Nephron (organoid): ENCODE measurements at regions not wholly inside any gene's neighbourhood (a gene's known extent, or its start where the extent isn't known, plus 50 kb on each side); places are given as distances from the start of the nearest gene placed in this dataset.

Experiments used
- H3K27ac Mint-ChIP-seq, 3 experiments: 2 replicates each; pipeline ENCODE4 v1.8.0; 2020; ENCODE audit warnings: mixed read lengths in 3 of 3, mild to moderate bottlenecking in 2 of 3, moderate library complexity in 1 of 3
- H3K27me3 Mint-ChIP-seq: 2 replicates; pipeline ENCODE4 v1.8.0; 2021; ENCODE audit warnings: low read depth, mild to moderate bottlenecking, moderate library complexity, mixed read lengths
- H3K36me3 Mint-ChIP-seq: 2 replicates; pipeline ENCODE4 v1.8.0; 2020; ENCODE audit warnings: low read depth, mixed read lengths
- H3K4me1 Mint-ChIP-seq: 2 replicates; pipeline ENCODE4 v1.8.0; 2020; ENCODE audit warnings: mixed read lengths
- H3K4me3 Mint-ChIP-seq, 3 experiments: 2 replicates each; pipeline ENCODE4 v1.8.0; 2020; ENCODE audit warnings: mild to moderate bottlenecking in 3 of 3, mixed read lengths in 3 of 3, moderate library complexity in 2 of 3
- H3K9me3 Mint-ChIP-seq: 2 replicates; pipeline ENCODE4 v1.8.0; 2020; ENCODE audit warnings: mixed read lengths
- CTCF ChIP-seq, 3 experiments: fragments of 200-600 bp; sonication (generic); IDR thresholded peaks; one replicate each; pipeline ENCODE4 v1.5.0; 2021; ENCODE audit warnings: antibody characterized with exemption in 3 of 3; ENCODE audit not compliant: unreplicated experiment in 3 of 3

GRCh38 chr21:38667291-38667870, 138.3 kb upstream of the ETS2 start:
- H3K27me3 Mint-ChIP-seq: peaks cover 45% of the 10 kb centered on the region
- no peaks in the 10 kb centered on the region for H3K36me3 Mint-ChIP-seq
- no peak for TF ChIP-seq CTCF (IDR thresholded peaks at IDR 0.05; ENCODE audit: unreplicated experiment in 3 of 3)
- H3K4me1 Mint-ChIP-seq: peaks cover 15% of the 10 kb centered on the region
- H3K4me3 Mint-ChIP-seq: no peak overlapping the region
- peaks cover 2% of the 10 kb centered on the region for H3K9me3 Mint-ChIP-seq
- no peak overlapping the region for H3K27ac Mint-ChIP-seq

GRCh38 chr21:38668067-38668466, 137.7 kb upstream of the ETS2 start:
- Mint-ChIP-seq H3K4me1 (peaks cover 20% of the 10 kb centered on the region), H3K9me3 (peaks cover 2% of the 10 kb centered on the region), H3K36me3 (no peaks in the 10 kb centered on the region), H3K27me3 (peaks cover 38% of the 10 kb centered on the region), H3K4me3 (no peak overlapping the region), H3K27ac (no peak overlapping the region)
- TF ChIP-seq CTCF (IDR thresholded peaks at IDR 0.05; ENCODE audit: unreplicated experiment in 3 of 3): no peak

GRCh38 chr21:38668541-38668940, 137.2 kb upstream of the ETS2 start:
- TF ChIP-seq CTCF (IDR thresholded peaks at IDR 0.05; ENCODE audit: unreplicated experiment in 3 of 3): no peak
- Mint-ChIP-seq H3K4me1 (peaks cover 20% of the 10 kb centered on the region), H3K9me3 (peaks cover 2% of the 10 kb centered on the region), H3K27ac (no peak overlapping the region), H3K36me3 (no peaks in the 10 kb centered on the region), H3K4me3 (no peak overlapping the region), H3K27me3 (peaks cover 33% of the 10 kb centered on the region)

- peaks cover 2% of the 10 kb centered on the region for H3K9me3 Mint-ChIP-seq
- H3K27me3 Mint-ChIP-seq: peaks cover 30% of the 10 kb centered on the region
- no peaks in the 10 kb centered on the region for H3K36me3 Mint-ChIP-seq
- peaks cover 20% of the 10 kb centered on the region for H3K4me1 Mint-ChIP-seq
- peak; percentile 42 to 55 (median 52) for TF ChIP-seq CTCF (IDR thresholded peaks at IDR 0.05; ENCODE audit: unreplicated experiment in 3 of 3)
- peak overlapping the region in 1 of 3 experiments; percentile 1 for H3K27ac Mint-ChIP-seq
- H3K4me3 Mint-ChIP-seq: no peak overlapping the region
Observed at GRCh38 chr21:38669186-38669585, 136.5 kb upstream of the ETS2 start.

- no peak overlapping the region for H3K4me3 Mint-ChIP-seq
- H3K4me1 Mint-ChIP-seq: peaks cover 32% of the 10 kb centered on the region
Observed at GRCh38 chr21:38670861-38671260, 134.9 kb upstream of the ETS2 start.

More at GRCh38 chr21:38670861-38671260, 134.9 kb upstream of the ETS2 start:
- no peak overlapping the region for H3K27ac Mint-ChIP-seq
- TF ChIP-seq CTCF (IDR thresholded peaks at IDR 0.05; ENCODE audit: unreplicated experiment in 3 of 3): no peak
- H3K27me3 Mint-ChIP-seq: peaks cover 18% of the 10 kb centered on the region
- H3K36me3 Mint-ChIP-seq: no peaks in the 10 kb centered on the region
- H3K9me3 Mint-ChIP-seq: peaks cover 2% of the 10 kb centered on the region
